BE2C (cell line): ENCODE measurements at regions not wholly inside any gene's neighbourhood (a gene's known extent, or its start where the extent isn't known, plus 50 kb on each side); places are given as distances from the start of the nearest gene placed in this dataset.

Experiments
- DNase-seq: peaks from one replicate; pipeline ENCODE4 v3.0.0-alpha.2; 2020
- H3K27me3 ChIP-seq: fragments of 250-450 bp; sonication (Bioruptor Pico); 2 replicates; pipeline ENCODE4 v1.5.1; 2020; ENCODE audit warnings: mild to moderate bottlenecking
- H3K36me3 ChIP-seq: fragments of 250-450 bp; sonication (Bioruptor Pico); 2 replicates; pipeline ENCODE4 v1.5.1; 2020; ENCODE audit warnings: mild to moderate bottlenecking
- H3K4me1 ChIP-seq: fragments of 250-450 bp; sonication (Bioruptor Pico); 2 replicates; pipeline ENCODE4 v1.5.1; 2020
- H3K4me3 ChIP-seq: 2 replicates; pipeline ENCODE4 v1.5.1; 2011; ENCODE audit warnings: low read depth, low read length
- H3K9me3 ChIP-seq: fragments of 250-450 bp; sonication (Bioruptor Pico); 2 replicates; pipeline ENCODE4 v1.5.1; 2020
- CTCF ChIP-seq: IDR thresholded peaks from 2 replicates; pipeline ENCODE4 v1.5.1; 2012; ENCODE audit warnings: mild to moderate bottlenecking, low read depth, low read length

GRCh38 chr11:71179877-71180605 is 72.3 kb downstream of the SHANK2 start:
- H3K36me3 ChIP-seq = no peaks in the 10 kb centered on the region
- no peak for TF ChIP-seq CTCF
- no peak for DNase-seq

GRCh38 chr11:71178076-71178475 is 74.3 kb downstream of the SHANK2 start:
- Histone ChIP-seq H3K4me1 (no peaks in the 10 kb centered on the region), H3K9me3 (no peaks in the 10 kb centered on the region), H3K36me3 (no peaks in the 10 kb centered on the region), H3K27me3 (peaks cover 26% of the 10 kb centered on the region), H3K4me3 (no peak overlapping the region)
- no peak for TF ChIP-seq CTCF
- no peak for DNase-seq

More at GRCh38 chr11:71179877-71180605, 72.3 kb downstream of the SHANK2 start:
- H3K4me3 ChIP-seq = no peak overlapping the region
- no peaks in the 10 kb centered on the region for H3K9me3 ChIP-seq
- H3K27me3 ChIP-seq = peaks cover 22% of the 10 kb centered on the region
- no peaks in the 10 kb centered on the region for H3K4me1 ChIP-seq

- no peak for DNase-seq
- no peak for TF ChIP-seq CTCF
- Histone ChIP-seq H3K4me1 (no peaks in the 10 kb centered on the region), H3K4me3 (no peak overlapping the region), H3K36me3 (no peaks in the 10 kb centered on the region), H3K27me3 (peaks cover 26% of the 10 kb centered on the region), H3K9me3 (no peaks in the 10 kb centered on the region)
These were observed 75.6 kb downstream of the SHANK2 start for GRCh38 chr11:71176812-71177211.

- peaks cover 10% of the 10 kb centered on the region for H3K27me3 ChIP-seq
- no peak for TF ChIP-seq CTCF
These were observed 78.7 kb downstream of the SHANK2 start for GRCh38 chr11:71173709-71174108.

GRCh38 chr11:71172680-71173079 is 79.7 kb downstream of the SHANK2 start:
- Histone ChIP-seq H3K4me1 (no peaks in the 10 kb centered on the region), H3K4me3 (no peak overlapping the region), H3K27me3 (peaks cover 10% of the 10 kb centered on the region), H3K9me3 (no peaks in the 10 kb centered on the region), H3K36me3 (no peaks in the 10 kb centered on the region)
- DNase-seq = no peak
- TF ChIP-seq CTCF = no peak

More at GRCh38 chr11:71173709-71174108, 78.7 kb downstream of the SHANK2 start:
- Histone ChIP-seq H3K9me3 (no peaks in the 10 kb centered on the region), H3K4me3 (no peak overlapping the region), H3K4me1 (no peaks in the 10 kb centered on the region), H3K36me3 (no peaks in the 10 kb centered on the region)
- no peak for DNase-seq

- TF ChIP-seq CTCF = no peak
- DNase-seq = no peak
- Histone ChIP-seq H3K4me1 (no peaks in the 10 kb centered on the region), H3K4me3 (no peak overlapping the region), H3K9me3 (no peaks in the 10 kb centered on the region), H3K27me3 (peaks cover 4% of the 10 kb centered on the region; the same call in 1 of the 2 replicates), H3K36me3 (no peaks in the 10 kb centered on the region)
These were observed 80.8 kb downstream of the SHANK2 start for GRCh38 chr11:71171576-71171975.
